ENCODE measurements at regions not wholly inside any gene's neighbourhood (a gene's known extent, or its start where the extent isn't known, plus 50 kb on each side); places are given as distances from the start of the nearest gene placed in this dataset.
"Not testable (repeated sequence)": the region's sequence is repeated elsewhere in the genome, so short reads cannot be mapped to it uniquely, and the experiment has no call there.

DNA sequence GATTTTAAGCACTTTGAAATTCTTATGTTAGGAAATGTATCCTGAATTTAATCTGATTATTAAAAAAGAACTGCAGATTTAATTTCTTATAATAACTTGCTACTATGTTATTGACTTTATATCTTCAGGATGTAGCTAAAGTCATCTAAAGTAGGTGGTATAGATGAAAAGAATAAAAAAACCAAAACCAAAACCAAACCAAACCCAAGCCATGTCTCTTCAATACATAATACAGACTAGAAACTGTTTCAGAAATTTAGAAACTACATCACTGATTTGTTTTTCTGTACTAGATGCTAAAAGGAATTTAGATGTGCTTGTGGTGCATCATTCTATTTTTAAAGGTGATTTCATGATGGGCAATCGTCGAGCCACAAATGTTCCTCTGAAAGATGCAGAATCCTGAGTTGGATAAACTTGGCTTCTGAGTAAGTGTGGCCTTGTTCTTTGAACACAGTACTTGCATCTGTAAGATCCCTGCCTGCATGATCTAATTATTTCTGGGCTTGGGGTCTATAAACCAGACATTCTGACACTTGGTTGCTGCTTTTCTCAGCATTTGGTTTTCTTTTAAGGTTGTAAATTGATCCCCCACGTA, 287.1 kb upstream of the SUCLG2 start:
- DNase-seq: no peak

GRCh38 chr3:67940210-67940952, 286.0 kb upstream of the SUCLG2 start:
- DNase-seq: no peak

GRCh38 chr3:67937498-67938118, 283.2 kb upstream of the SUCLG2 start:
- no peak for DNase-seq

DNA sequence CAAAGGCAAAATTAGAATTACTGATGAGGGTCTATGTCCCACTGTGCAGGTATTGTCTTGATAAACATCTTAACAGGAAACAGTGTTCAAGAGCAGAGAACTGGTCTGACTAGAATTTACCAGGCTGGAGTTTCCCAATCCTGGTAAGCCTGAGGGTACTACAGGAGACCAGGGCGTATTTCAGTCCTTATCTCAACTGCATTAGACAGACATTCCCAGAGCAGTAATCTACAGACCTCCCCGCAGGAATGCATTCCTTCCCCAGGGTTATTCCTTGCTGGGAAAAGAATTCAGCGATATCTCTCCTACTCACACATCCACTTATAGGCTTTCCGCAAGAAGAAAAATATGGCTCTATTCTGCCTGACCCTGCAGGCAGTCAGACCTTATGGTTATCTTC, 276.0 kb upstream of the SUCLG2 start:
- DNase-seq: not testable (repeated sequence)

DNA sequence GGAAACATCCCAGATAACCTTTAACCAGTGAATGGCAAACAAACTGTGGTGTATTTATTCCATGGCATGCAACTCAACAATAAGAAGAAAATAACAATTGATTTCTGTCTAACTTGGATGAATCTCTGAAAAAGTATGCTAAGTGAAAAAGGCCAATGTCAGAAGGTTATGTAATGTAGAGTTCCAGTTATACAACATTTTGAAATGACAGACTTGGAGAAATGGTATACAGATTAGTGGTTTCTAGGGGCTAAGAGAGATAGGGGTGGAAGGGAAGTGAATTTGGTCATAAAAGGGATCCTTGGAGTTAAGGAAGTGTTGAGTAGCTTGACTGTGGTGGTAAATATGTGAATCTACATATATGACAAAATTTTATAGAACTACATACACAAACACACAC, 269.4 kb upstream of the SUCLG2 start:
- no peak for DNase-seq

DNA sequence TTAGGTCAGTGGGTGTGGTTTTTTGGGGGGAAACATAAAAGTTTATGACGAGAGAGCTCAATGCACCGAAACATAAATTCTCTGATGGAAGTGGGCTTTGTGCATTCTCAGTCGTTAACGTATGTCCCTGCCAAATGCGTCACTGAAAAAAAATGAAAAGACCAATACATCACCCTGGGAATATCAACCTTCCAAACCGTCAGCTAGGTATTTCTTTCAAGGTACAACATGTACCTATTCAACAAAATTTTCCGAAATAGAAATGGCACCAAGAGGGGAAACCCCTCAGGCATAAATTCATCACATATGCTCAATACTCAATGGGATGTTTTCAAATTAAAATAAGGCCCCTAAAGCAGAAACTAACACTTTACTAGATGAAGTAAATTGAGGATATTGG, 266.6 kb upstream of the SUCLG2 start:
- DNase-seq: no peak

GRCh38 chr3:67920311-67920710, 265.9 kb upstream of the SUCLG2 start:
- DNase-seq: no peak

DNA sequence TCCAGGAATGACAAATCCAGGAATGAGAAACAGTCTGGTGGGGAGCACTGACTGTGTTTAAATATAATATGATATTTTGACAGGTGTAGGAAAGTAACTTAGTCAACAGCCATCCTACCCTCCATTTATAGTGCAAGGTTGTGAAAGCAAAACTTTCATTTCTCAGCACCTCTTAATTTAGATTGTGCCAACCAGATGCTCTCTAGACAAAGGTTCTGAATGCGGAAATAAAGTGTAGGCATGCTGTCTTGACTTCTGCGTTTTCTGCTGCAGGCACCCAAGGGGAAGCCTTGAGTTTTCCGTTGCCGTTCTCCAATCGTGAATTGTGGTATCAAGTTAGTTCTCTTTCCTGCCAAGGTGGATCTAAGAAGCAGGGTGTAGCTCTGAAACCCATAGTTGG, 261.9 kb upstream of the SUCLG2 start:
- no peak for DNase-seq

DNA sequence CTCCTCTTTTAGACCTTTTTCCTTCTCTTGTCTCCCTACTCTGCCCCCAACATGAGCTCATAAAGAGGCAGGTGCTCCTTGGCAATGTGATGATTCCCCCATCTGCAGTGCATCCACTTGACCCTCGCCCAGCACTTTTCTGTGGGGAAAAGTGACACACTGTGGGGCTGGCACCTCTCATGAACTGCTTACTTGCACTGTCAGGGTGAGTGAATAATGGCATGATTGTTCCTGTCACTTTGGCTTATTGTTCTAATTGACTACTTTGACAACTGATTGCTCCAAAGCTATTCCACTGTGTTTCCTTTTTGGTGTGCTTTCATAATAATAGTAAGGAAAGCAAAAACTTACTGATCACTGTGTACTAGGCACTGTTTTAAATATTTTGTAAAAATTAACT, 253.3 kb upstream of the SUCLG2 start:
- DNase-seq: no peak

- no peak for DNase-seq
Measured at GRCh38 chr3:67906261-67906660, 251.8 kb upstream of the SUCLG2 start.

- DNase-seq: peak; percentile 21
Measured at GRCh38 chr3:67901681-67902080, 247.3 kb upstream of the SUCLG2 start.

- DNase-seq: no peak
Measured at GRCh38 chr3:67898916-67899315, 244.5 kb upstream of the SUCLG2 start.

- no peak for DNase-seq
Measured at GRCh38 chr3:67897351-67898336, 243.2 kb upstream of the SUCLG2 start.

- no peak for DNase-seq
Measured at GRCh38 chr3:67896130-67896529, 241.7 kb upstream of the SUCLG2 start.

- DNase-seq: no peak
Measured at GRCh38 chr3:67894510-67894909, 240.1 kb upstream of the SUCLG2 start.

DNA sequence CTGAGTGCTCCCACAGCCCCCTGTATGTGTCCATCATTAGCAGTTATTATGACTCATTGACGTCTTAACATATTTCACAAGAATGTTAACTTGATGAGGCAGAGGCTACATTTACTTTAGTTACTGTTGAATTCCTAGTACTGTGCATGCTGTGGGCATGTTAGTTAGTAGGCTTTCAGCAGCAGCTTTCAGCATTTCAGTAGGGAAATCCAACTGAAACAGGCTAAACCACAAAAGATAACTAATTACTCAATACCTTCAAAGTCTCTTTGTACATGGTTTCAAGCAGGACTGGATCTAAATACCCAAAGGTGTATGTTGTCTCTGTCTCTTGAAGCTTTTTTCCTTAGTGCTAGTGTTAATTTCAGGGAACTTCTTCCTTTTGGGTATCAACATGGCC, 229.9 kb upstream of the SUCLG2 start:
- DNase-seq: no peak

- no peak for DNase-seq
Measured at GRCh38 chr3:67883766-67884165, 229.4 kb upstream of the SUCLG2 start.

DNA sequence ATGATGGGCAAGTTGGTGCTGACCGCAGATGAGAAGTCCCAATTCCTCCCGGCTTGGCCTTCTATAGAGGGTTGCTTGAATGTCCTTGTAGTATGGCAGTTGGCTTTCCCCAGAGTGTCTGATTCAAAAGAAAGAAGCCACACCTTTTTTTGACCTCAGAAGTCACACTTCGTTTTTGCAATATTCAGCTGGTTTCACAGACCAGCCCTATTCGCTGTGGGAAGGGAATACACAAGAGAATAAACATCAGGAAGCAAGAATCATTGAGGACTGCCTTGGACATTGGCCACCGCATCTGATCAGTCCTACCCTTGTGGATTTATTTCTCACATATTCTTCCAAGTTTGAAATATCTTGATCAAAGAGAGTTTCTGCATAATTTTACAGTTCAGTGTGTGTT, 228.6 kb upstream of the SUCLG2 start:
- DNase-seq: no peak

DNA sequence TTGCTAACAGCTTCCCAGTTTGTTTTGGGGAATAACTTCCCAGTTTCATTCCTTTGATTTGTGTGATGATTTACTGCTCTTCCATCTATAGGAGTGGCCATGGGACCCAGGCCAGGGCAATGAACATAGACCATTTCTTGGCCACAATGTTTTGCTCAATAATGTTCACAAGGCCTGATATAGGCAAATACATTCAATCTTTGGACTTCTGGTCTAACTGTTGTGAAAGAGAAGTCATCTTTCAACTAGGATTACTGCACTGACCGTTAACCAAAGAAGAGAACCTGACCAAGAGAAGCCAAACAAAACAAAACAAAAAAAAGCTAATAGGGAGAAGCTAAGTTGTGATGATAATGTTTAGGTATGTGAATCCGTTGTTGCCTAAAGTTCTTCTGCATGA, 221.8 kb upstream of the SUCLG2 start:
- DNase-seq: no peak

- no peak for DNase-seq
Measured at GRCh38 chr3:67875858-67876257, 221.4 kb upstream of the SUCLG2 start.

DNA sequence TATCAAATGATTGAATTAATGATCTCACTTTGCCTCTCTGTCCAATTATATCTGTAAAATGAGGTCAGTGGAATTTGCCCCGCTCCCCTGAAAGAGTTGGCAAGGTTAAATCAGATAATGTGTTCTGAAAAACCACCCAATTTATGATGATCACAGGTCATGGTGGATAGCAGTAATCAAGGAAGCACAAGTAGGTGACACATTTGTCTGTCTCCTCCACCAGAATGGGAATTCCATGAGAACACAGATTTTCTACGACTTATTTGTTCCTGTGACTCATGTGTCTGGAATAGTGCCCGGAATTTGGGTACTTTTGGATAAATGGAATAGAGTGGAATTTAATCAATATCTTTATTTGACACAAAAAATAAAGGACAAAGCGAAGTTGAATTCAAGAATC, 220.9 kb upstream of the SUCLG2 start:
- DNase-seq: no peak

GRCh38 chr3:67870477-67870876, 216.1 kb upstream of the SUCLG2 start:
- DNase-seq: no peak

DNA sequence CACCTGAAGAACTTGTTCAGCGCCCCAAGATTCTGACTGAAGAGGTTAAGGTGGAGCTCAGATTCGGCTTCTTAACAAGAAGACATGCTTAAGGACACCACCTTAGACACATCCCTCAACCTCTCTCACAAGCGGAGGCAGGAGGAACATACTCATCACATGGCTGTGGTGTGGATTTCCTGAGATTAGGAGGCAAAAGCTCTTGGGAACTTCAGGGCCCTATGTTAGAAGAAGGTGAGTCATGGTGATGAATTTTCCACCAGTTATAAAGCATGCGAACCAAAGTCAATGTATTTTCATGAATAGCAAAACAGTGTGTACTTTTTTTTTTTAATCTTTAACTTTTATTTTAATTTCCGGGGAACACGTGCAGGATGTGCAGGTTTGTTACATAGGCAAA, 212.2 kb upstream of the SUCLG2 start:
- no peak for DNase-seq

All from CD4-positive, alpha-beta T cell treated with Interleukin-17A for 4 hours (primary cell).